NCI-H2227 treated with DMSO at 0.1 percent for 48 hours (cell line): ENCODE measurements at regions not wholly inside any gene's neighbourhood (a gene's known extent, or its start where the extent isn't known, plus 50 kb on each side); places are given as distances from the start of the nearest gene placed in this dataset.
"Not testable (repeated sequence)": the region's sequence is repeated elsewhere in the genome, so short reads cannot be mapped to it uniquely, and the experiment has no call there.

Experiments used
- DNase-seq: peaks from one replicate; lab custom pipeline; 2025; lab: John Stamatoyannopoulos, UW

DNA sequence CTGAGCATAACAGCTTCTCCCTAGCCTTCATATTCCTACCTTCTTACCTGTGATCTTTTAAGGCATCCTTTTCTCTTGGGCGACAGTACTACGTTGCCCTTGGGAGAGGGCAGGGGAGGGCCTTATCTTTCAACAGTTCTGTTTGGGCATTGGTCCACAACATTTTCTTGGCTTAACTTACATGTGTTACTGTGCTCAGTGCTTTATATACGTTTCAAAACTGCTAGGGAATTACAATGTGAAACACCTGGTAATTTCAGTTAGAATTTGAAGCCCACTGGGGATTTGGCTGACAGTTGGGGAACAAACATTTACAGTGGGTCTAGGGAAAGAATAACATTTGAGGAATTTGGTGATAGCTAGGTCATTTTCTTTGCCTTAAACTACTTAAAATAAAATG lies 667.1 kb downstream of the PRIM2 start:
- DNase-seq = not testable (repeated sequence)

DNA sequence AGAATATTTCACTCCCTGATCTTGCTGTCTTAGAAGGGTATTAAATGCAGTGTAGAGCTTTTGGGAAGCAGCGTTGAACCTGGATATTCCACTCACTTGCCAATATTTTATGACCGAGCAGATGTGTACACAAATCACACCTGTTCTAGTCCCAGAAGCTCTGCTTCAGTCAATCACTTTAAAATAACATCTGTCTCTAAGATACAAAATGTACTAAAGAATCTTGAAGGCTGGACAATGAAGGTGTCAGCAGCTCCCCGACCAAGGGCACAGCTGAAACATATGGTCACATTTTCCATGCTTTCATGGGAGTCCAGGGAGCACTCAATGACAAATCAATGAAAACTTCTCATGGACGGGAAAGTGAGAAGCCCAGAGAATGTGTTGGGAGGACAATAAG lies 668.3 kb downstream of the PRIM2 start:
- not testable (repeated sequence) for DNase-seq

DNA sequence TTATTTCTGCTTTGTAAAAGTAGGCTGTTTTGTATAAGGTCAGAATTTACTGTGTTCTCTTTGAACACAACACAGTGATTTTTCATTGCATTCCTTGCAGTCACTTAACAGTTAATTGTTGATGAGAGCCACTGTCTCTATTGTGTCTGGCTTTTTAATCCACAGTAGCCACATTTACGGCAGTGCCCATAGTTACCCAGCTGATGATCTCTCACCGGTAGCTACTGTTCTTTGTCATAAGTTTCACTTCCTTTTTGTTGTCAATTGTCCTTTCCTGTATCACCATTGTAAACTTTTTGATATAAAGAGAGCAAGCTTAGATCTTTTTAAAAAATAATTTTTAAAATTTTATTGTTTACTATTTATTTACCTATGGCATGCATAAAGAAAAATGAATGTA lies 669.2 kb downstream of the PRIM2 start:
- DNase-seq = not testable (repeated sequence)

DNA sequence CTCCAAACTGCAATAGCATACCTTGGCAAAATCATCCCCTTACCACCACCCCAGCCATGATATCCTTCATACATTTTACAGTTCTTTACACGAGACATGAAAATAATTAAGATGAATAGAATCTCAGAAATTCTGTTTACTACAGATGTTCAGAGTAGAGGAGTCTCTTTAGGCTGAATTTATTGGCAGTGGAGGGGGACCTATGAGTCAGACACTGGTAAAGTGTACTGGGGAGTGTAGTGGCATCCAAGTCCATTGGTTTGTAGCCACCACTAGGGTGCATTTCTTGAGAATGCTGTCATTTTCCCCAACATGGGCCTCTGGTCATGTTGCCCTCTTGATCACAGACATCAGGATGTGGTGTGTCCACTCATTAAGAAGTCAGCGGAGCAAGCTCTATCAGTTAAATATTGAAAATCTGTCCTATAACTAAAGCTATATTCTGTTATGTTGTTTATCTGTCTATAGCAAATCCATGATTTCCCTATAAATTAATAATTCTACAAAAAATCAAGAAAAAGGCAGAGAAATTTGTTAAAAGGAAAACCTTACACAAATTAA lies 672.2 kb downstream of the PRIM2 start:
- not testable (repeated sequence) for DNase-seq

DNA sequence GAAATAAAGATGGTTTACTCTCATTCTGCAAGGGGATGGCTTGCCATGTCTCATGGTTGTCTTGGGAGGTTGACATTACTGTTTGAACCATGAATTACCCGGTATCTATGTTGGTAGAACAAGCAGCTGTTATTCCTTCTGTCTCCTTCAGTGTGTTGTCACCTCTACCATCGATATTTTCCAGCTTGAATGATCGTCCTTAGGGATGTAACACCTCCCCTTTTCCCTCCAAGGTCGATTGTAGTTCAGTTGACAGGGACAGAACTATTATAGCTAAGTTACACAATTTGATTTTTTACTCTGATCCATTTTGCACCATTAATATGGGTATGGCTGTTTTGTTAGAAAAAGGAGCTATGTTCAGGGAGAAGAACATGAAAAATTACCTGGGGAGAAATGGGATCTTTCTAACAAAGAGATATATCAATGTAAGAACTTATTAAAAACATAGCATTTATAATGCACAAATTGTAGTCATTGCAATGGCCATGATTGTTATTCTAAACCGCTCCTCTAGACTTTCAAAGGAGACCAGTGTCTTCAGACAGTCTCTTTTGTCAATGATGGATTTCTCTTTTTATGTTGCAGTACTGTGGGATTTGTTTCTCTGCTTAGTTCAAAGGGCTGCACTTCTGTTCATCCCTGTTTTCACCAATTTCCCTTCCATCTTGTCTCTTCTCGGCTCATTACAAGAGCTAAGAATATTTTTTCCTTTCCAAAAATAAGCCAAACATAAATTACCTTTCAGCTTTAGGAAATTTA lies 681.6 kb downstream of the PRIM2 start:
- DNase-seq = not testable (repeated sequence)

DNA sequence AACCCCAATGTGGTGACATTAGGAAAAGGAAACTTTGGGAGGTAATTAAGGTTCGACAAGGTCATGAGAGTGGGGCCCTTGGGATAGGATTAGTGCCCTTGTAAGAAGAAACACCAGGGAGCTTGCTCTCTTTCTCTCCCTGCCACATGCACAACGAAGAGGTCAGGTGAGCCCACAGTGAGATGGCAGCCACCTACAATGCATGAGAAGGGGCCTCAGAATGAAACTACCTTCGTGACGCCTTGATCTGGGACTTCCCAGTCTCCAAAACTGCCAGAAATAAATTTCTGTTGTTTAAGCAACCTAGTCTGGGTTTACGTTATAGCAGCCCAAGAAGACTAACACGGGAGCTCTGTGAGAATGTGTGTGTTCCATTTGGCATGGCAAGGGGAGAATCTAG lies 682.8 kb downstream of the PRIM2 start:
- DNase-seq = not testable (repeated sequence)

DNA sequence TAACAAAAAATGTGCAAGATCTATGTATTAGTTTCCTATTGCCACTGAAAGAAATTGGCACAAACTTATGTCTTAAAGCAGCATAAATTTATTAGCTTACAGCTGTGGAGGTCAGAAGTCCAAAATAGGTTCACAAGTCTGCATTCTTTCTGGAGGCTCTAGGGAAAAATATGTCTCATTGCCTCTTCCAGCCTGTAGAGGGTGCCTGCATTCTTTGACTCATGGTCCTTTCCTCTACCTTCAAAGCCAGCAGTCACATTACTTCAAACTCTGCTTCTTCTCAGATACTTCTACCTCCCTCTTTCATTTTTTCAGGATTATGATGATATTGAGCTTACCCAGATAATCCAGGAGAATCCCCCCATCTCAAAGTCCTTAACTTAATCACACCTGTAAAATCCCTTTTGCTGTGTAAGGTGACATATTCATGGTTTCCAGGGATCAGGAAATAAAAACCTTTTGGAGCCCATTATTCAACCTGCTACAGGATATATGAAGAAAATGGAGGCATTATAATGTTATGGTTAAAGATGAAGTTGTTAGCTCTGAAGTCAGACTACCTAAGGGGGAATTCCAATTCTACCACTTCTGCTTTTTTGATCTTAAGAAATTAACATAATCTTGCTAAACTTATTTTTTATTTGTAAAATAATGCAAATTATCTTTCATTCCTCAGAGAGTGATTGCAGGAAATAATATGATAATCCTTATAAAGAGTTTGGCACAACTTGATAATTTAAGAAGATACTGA lies 686.2 kb downstream of the PRIM2 start:
- not testable (repeated sequence) for DNase-seq

DNA sequence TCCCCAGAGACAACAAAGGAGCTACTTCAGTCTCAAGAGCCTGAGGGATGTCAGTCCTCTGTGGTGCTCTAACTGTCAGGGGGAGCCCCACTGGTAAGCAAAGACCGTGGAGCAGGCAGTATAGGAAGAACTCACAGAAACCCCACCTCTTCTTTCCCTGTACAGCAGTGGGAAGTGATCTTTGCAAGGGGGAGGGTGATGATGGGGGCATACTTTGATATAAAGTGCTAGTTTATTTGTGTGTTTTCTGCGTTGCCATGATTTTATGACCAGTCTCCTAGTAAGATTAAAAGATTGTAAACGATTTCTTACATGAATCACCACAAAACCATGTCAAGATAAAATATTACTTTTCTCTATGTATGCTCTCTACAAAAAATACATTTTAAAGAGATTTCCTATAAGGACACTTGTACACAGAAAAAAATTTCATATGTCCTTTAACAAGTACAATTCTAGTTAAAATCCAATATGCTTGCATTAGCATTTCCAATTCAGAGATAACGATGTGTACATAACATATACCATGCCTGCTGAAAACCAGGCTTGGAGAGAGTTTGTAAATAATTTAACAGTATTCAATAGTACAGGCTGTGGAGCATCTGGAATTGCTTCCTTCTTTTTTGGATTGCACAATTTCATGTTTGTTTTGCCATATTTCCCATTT lies 690.0 kb downstream of the PRIM2 start:
- not testable (repeated sequence) for DNase-seq

DNA sequence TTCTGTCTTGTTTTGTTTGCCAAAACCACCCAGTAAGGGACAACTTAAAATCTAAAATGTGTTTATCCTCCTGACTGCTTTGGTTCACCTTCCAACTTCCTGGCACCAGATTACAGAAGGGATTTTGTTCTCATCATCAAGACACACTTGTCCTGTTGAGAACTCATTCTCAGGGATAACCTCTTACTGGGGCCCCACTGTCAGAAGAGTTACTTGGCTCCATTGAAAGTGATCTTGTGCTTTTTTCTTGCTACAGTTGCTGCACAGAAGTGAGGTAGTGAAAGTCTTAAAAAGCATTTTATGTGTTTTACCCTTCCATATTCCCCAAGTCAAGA lies 690.5 kb downstream of the PRIM2 start:
- not testable (repeated sequence) for DNase-seq

DNA sequence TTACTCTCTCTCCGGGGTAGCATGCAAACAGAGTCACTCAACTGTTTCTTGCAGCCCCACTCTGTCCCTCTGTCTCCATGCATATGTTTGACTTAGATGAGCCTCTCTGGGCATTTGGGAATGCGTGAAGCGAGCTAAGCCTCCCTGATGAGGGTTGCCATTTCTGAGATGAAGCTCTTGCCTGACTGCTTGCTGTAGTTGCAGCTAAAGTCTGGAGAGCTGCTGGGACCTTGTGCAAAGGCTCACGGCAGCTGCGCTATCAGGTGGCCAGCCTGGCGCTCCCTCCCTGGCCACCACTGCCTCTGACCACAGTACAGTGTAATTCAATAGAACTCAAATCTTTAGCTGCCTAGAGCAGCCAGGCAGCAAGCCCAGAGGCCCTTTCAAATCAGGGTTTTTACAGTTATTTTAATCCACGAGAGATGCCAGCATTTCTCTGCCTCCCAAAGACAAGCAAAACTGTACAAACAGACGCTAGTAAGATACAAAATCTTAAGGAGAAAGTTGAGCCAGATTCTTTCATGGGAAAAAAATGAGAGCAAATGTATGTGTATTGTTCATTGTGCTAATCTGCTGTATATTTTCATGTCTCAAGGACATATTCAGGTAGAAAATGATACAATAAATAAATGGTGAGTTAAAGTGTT lies 694.6 kb downstream of the PRIM2 start:
- not testable (repeated sequence) for DNase-seq

DNA sequence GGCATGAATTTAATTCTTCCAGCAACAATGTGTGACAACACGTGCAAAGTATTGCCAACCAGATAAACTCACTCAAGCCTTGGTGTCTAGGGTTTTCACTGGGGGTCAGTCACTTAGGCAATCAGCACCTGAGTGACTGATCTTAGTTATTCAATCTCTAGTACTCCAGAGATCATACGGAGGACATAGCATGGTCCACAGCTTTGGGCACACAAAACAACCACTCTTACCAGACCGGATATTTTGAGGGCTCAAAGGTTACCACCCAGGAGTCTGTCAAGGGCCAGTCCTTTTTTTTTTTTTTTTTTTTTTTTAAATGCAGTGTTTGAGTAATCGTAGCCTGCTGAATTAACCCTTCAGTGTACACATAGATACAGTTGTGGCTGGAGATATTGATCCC lies 699.2 kb downstream of the PRIM2 start:
- not testable (repeated sequence) for DNase-seq

DNA sequence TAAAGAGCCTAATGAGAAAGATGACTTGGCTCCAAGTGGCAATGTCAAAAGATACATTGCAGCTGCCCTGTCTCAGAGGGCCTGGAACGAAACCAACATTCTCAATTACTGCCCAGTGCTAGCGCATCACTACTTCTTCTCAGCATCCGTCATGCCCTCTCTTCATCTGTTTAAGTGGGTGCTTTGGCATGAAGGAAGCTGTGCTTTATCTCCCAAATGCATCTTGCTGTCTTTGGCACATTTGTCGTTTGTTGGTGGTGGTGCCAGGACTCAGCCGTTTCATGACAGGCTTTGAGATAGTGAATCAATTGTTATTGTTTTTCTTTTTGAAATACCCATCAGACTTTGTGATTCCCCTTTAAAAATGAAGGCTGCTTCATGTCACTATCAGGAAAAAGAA lies 710.8 kb downstream of the PRIM2 start:
- DNase-seq = not testable (repeated sequence)

DNA sequence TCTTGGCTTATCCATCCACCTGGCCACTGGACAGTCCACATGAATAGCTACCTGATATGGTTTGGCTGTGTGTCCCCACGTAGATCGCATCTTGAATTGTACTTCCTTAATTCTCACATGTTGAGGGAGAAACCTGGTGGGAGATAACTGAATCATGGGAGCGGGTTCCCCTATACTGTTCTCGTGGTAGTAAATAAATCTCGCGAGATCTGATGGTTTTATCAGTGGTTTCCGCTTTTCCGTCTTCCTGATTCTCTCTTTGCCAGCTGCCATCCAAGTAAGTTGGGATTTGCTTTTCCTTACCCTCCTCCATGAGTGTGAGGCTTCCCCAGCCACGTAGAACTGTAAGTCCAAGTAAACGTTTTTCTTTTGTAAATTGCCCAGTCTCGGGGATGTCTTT lies 720.8 kb downstream of the PRIM2 start:
- DNase-seq = not testable (repeated sequence)

DNA sequence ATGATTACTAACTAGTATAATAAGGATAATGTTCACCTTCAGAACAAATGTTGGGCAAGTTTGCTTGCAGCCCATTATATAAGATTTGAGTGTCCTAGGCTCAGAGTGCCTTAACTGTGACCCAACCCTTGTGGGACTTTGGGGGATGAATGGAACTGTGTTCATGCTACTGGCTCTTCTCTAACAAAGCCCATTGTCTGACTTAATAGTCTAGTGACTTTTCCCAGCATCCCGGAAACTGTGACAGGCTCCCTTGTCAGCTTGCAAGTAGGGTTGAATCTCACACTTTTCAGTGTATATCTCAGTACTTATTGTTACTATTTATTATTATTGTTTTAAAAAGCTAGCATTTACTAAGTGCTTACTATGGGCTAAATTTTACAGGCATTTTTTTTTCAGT lies 729.2 kb downstream of the PRIM2 start:
- not testable (repeated sequence) for DNase-seq

DNA sequence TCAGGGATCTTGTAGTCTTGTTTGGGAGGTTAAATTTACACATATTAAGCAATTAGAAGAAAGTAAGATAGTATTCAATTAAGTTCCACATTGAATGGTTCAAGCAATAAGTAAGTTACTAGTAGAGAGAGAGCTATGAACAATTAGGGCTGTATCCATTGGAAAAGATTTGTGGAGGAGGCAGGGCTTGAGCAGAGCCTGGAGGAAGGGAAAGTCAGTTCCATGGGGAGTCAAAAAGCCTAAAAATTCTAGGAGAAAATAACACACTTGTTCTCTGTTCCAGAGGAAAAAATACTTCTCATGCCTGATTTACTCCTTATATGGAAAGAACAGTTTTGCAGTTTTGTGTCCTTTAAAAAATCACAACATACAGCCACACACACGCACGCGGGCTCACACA lies 730.0 kb downstream of the PRIM2 start:
- not testable (repeated sequence) for DNase-seq

DNA sequence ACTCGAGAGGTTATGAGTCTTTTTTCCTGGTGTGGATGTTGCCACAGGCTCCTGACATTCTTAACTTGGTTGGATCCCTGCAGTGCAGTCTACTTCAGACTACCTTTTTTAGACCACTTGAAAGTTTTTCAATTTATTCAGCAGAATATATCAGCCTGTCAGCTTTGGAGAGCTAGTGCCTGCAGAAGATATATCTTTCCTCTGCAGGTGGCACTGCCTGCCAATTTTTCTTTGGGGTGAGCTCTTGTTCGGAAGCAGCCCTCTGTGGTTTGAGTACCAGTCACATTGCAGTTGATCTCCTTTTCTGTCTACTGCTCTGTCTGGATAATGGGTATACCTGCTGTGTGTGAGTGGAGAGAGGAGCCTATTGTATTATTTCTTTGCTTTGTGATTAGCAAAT lies 730.4 kb downstream of the PRIM2 start:
- not testable (repeated sequence) for DNase-seq

DNA sequence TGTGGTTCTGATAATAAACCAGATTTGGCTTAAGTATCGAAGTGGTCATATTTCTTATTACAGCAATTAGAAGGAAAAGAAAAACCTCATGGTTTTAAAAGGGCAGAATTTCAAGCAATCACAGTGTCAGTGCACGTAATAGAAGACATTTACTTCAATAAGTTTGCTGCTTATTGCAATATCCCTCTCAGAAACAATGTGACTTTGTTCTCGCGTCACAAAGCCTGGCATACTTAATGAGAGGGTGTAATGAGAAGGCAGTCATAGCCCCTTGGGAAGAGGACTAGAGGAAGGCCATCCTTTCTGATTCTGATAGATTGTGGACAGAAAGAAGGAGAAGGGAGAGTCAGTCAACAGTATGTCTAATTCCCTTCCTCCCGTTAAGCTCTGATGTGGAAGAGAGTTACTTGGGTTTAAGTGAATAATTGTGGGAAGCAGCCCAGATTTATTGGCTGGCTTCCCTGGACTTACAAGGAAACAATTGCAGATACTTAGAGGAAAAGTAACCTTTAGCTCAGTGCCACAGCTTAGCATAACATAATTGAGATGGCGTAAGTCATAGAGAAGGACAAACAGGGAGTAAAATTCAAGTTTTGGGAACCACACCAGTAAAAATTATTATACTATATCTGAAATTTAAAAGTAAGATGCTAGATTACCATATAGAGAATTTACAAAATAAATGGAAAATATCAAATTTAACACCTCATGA lies 738.2 kb downstream of the PRIM2 start:
- not testable (repeated sequence) for DNase-seq

DNA sequence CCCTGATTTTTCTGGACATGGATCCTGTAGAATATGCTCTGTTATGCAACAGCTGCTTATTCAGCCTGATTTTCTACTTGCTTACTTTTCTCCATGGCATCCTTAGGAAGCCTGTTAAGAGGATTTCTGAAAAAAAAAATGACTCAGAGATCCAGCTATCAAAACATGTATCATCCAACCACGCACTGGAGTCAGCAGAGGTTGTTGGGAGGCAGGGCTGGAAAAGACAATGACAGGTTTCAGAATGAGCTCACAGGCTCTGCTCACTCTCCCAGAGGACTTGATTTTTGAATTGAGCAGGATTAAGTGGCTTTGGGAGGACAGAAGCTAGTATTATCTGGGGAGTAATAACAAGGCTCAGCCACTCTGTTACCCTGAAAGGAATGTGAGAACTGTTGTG lies 742.3 kb downstream of the PRIM2 start:
- DNase-seq = peak; percentile 40

DNA sequence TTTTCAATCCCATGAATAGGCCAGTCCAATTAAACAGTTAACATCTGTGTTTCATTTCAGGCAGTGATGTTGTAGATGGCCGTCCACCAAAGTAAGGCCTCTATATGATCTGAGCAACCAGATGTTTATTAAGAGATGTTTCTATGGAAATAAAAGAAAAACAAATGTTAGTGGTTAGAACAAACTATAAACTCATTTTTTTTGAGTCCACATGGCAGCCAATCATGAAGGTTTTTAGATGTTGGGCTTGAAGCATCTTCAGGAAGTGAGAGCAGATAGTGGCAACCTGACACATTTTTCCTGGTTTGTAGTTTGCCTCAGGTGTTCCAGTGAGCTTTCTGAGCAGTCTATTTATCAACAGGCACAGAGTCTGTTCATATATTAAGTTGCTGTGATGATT lies 746.1 kb downstream of the PRIM2 start:
- DNase-seq = not testable (repeated sequence)

DNA sequence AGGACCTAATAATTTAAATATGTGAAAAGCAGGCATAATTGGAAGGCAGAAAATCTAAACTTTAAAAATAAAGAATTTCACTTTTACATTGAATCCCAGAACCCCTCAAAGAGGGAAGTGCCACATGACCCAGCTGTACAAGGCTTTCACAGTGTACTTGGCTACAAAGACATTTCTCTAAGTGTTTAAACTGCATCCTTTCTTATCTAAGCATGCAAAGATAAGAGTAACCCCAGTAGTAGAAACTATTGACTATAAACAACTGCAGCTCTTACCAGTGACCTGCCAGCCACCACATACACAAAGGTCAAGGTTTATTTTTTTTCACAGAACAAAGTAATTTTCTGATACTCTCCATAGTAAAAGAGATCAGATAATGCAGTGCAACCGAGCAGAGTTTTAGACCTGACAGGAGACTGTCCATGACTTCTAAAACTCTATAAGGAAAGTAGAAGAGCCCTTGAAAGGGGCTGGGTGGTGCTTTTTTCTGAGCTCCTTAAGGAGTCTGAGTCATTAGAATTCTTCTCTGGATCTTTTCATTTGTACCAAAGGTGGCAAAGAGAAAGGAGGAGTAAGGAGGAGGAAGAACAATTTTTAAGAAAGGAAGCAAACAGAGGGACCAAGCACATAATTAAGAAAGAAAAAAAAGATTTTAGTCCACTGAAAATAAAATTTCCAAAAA lies 750.6 kb downstream of the PRIM2 start:
- DNase-seq = not testable (repeated sequence)

DNA sequence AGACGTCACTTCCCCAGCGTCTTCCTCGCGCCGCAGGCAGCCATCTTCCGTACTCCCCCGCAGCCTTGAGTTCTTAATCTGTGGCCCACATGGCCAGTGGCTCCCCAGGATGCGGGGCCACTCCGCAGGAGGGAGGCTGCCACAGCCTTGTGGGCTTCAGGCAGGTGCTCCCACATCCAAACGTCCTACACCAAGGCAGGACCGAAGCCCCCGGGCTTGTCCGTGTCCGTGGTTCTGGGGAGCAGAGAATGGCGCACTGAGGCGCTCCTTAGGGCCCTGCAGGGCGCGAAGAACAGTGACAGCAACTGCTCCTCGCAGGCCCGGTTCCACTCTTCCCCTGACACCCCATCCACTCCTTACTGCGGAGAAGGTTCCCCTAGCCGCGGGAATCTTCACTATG lies 755.8 kb downstream of the PRIM2 start:
- DNase-seq = no peak
